ENCODE measurements at regions not wholly inside any gene's neighbourhood (a gene's known extent, or its start where the extent isn't known, plus 50 kb on each side); places are given as distances from the start of the nearest gene placed in this dataset.

- no peak for TF ChIP-seq POLR2A (IDR thresholded peaks at IDR 0.05; ENCODE audit: low read depth, low read length)
- TF ChIP-seq POLR2AphosphoS5 (IDR thresholded peaks at IDR 0.05; ENCODE audit: low read depth, low read length), result no peak
- TF ChIP-seq POU2F2 (IDR thresholded peaks at IDR 0.05; ENCODE audit: low read depth, low read length), result no peak
Observed at GRCh38 chr5:98705841-98706240, 67.6 kb upstream of the RGMB start.
